DMS153 (cell line): ENCODE measurements at regions not wholly inside any gene's neighbourhood (a gene's known extent, or its start where the extent isn't known, plus 50 kb on each side); places are given as distances from the start of the nearest gene placed in this dataset.
"Not testable (repeated sequence)": the region's sequence is repeated elsewhere in the genome, so short reads cannot be mapped to it uniquely, and the experiment has no call there.

ENCODE experiments used
- DNase-seq: peaks from one replicate; lab custom pipeline; 2025; lab: John Stamatoyannopoulos, UW

DNA sequence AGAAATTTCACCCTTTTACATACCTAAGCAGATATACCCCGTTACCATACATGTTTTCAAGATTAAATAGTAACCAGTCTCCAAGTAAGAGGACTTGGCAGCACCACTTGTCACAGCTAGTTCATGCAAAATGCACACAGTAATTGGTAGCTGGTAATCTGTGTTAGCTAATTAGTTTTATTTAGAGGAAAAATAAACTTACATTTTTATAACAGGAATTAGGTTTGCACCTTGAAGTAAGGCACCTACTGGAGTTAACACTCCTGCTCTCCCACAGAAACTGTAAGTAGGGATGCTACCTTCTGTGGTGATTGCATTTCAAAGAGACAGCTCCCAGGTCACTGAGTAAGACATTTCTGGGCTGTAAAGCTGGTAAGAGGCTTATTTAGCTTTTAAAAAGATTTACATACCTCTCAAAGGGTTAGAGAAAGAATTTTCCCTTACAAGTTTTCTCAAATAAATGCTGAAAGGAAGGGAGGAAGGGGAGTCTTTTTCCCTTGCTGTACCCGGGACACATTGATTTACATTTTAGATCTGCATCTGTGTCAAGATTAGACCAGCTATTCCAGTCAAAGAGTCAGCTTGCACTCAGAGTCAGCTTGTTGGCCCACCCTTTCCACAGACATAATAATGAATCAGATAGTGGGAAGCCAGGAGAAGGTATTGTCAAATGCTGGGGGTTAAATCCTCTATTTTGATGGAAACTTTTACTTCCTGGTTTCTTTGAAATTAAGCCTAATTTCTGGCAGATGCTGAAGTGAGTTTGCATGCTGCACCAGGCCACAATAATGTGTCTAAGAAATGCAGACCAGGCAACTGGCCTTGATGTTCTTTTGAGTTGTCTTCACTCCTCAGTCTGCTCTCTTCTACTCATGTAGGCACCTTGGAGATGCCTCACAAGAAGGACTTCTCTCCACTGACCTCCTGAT lies 77.6 kb upstream of the CHD2 start:
- DNase-seq = no peak

DNA sequence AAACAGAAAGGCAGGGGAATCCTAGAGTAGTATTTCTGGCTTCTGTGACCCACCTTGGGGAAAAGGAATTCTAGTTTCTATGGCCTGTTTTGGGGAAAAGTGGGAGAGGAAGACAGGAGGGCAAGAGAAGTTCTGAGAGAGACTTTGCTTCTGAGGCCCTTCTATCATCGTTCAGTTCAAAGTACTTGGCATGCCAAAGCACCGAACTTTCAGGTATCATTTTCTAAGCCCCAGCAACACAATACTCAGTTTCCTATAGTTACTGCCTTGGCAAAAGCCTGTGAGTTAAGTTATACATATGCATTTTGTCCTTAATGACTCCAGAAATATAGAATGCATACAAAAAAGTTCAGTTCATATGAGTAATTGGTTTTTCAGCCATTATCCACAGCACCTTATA lies 74.1 kb upstream of the CHD2 start:
- DNase-seq = no peak

DNA sequence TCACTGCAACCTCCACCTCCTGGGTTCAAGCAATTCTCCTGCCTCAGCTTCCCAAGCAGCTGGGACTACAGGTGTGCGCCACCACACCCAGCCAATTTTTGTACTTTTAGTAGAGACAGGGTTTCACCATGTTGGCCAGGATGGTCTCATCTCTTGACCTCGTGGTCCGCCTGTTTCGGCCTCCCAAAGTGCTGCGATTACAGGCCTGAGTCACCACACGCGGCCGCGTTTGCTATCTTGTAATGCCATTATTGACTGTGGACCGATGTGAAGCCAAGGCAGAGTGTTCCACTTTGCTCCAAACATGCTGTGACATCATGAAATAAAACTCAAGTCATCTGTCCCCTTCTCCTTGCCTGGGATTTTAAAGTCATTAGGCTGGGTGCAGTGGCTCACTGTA lies 72.1 kb upstream of the CHD2 start:
- not testable (repeated sequence) for DNase-seq

DNA sequence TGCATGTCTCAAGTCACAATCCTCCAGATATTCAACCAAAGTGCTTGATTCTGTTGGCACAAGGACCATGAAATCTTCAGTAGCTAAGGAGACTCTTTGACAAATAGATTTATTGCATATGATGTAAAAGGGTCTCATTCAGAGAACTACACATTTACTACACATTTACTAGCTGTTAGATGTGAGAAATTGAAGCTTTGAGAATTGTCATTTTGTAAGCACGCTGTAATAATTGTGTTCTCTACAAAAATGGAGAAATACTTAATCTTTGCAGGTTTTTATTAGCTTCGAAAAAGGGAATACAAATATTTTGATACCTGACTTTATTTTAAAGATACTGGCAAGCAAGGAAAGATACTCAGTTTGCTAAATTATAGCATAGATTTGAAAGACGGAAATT lies 70.2 kb upstream of the CHD2 start:
- DNase-seq = no peak

DNA sequence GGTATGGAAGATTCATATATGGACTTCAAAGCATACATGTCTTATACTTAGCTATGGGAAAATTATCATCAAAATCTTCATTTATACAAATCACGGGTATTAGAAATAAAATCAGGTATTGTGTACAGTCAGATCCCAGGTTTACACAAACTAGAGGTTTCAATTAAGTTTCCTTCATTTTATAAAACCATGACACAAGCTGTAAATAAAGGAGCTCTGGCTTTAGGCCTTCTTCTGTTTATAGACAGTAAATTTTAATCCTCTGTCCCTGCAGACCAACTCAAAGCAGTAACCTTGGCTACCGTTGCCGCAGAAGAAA lies 68.8 kb upstream of the CHD2 start:
- no peak for DNase-seq

DNA sequence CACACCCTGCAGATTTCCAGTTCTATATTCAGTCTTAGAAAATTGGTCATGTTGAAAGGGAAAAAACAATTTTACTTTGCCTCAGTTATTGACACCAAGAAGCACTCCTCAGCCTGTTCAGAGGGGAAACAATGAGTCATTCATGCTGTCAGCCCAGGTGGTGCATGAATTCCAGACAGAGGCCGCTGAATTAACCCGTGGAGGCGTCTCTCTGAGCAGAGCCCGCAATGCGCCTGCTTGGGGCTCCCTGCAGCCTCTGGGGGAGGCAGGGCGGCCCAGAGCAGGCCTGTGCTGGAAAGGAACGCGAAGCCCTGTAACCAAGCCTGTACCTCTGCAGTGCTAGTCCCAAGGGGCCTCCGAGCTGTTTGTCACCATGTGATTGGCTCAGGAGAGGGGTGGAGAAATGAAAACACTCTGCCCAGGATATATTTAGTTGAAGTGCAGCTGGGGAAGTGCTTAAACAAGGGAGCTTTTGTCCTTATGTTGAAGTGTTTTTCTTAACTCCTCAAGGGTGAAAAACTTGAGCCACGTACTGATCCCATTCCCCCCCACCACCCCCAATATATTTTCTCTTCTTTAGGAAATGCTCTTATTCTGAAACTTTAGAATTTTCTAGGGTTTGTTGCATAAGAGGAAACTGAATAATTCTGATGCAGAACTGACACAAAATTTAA lies 68.3 kb upstream of the CHD2 start:
- DNase-seq = peak; percentile 94

DNA sequence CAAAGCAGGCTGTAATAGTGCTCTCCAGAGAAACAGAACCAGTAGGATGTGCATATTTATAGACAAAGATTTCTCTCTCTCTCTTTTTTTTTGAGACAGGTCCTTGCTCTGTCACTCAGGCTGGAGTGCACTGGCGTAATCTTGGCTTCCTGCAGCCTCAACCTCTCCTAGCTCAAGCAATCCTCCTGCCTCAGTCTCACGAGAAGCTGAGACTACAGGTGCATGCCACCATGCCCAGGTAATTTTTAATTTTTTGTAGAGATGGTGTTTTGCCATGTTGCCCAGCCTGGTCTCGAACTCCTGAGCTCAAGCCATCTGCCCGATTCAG lies 67.1 kb upstream of the CHD2 start:
- DNase-seq = no peak

DNA sequence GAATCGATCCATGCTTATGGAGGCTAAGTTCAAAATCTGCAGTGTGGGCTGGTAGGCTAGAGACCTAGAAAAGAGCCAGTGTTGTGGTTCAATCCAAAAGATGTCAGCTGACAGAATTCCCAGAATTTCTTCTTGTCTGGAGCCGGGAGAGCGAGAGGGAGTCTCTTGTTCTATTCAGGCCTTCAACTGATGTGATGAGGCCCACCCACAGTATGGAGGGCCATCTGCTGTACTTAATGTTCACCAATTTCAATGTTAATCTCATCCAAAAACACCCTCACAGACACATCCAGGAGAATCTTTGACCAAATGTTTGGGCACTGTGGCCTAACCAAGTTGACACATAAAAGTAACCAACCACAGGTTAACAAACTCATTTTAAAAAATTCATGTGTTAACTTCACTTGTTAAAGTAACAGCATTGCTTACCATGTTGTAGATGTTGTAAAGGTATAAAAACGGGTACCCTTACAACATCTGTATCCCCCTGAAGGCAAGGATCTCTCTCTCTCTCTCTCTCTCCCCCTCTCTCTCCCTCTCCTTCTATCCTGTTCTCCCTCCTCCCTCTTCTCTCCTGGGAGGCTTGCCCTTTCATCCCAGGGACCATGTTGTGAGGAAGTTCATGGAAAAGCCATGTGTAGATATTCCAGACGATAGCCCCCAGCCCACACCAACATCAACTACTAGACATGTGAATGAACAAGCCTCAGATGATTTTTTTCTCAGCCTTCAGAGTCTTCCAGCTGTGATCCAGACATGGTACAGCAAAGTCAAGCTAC lies 66.4 kb upstream of the CHD2 start:
- no peak for DNase-seq

DNA sequence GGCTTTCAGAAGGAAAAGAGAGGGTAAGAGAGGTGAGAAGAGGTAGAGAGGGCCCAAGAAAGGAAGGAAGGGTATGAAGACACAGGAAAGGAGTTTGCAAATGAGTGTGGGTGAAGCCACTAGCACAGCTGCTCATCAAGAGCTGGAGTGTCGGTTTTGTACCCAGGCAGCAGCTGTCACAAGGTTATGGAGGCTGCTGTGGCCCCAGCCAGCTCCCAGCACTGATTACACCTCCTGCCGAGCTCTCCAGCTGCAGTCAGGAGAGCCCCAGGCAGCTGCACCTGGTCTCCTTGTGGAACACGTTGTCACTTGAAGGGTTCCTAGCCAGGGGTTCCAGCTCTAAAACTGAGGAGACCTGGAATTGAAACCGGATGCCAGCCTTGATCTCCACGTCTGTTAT lies 60.4 kb upstream of the CHD2 start:
- peak; percentile 41 for DNase-seq

DNA sequence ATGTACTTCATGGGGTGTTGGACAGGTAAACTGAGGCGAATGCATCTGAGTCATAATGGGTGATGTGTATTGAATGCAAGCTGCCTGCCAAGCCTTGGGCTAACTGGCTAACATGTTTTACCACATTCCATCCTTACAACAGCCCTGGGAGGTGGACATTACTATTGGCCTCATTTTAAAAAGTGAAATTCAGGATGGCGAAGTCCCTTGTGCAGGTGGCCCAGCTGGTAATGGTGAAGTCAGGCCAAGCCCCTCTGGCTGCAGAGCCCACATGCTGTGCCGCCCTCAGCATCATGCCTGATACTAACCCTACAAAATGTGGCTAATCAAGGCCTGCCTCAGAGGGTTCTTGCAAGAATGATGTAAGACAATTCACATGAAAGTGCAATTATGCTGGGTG lies 60.0 kb upstream of the CHD2 start:
- DNase-seq = no peak

DNA sequence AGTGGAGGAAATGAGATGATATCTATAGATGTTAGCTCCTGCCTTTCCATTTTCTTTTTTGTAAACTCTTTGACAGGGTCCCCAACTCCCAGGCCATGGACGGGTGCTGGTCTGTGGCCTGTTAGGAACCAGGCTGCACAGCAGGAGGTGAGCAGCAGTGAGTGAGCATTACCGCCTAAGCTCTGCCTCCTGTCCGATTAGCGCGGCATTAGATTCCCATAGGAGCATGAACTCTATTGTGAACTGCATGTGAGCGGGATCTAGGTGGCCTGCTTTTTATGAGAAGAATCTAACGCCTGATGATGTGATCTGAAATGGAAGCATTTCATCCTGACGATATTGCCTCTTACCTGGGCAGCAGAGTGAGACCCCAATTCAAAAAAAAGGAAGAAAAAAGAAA lies 56.8 kb upstream of the CHD2 start:
- DNase-seq = no peak

DNA sequence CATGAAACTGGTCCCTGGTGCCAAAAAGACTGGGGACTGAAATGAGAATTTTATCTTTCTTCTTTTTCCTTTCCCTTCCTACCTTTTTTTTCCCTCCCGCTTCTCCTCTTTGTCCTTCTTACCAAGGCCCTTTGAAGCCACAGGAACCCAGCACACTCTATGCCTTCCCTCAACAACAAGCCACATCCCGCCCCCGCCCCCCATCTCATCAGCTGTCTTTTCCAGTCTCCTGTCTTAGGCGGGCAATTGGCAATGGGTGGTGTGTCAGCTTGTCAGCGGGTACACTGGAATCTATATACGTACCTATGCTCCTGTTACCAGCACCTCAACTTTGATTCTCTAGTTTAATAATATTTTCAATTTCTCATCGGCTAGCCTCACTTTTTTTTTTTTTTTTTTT lies 56.3 kb upstream of the CHD2 start:
- DNase-seq = no peak

DNA sequence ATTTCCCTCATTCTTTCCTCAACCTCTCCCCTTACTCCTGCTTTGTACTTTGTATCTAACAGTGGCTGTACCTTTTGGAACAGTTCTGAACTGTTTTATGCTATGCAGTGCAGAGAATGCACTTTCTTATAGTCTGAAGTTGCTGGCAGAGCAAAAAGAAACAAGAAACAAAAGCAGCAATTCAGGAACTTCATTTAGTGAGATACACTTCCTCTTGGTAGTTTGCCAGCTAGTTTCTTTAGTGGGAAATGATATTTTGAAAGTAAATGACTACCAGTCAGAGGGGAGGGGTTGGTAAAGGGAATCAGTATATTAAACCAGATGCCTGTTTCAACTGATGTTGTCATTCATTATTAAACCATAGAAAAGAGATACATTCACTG lies 55.0 kb upstream of the CHD2 start:
- peak; percentile 34 for DNase-seq

DNA sequence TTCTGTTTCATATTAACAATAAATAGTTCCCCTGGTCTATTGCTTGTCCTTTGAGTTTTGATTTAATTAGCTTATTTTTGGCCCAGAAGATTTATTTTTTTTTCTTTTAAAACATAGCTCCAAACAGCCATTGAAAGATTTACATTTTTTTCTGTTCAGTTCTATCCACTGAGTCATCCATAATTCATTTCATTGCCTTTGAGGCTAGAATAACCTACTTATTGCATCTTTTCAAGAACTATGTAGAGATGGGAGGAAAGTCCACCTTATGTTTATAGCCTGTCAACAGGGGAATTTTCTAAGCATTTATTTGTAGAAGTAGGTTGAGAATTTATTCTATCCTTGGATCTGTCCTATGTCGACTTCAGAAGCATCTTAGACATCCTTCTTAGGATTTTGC lies 53.4 kb upstream of the CHD2 start:
- DNase-seq = no peak

DNA sequence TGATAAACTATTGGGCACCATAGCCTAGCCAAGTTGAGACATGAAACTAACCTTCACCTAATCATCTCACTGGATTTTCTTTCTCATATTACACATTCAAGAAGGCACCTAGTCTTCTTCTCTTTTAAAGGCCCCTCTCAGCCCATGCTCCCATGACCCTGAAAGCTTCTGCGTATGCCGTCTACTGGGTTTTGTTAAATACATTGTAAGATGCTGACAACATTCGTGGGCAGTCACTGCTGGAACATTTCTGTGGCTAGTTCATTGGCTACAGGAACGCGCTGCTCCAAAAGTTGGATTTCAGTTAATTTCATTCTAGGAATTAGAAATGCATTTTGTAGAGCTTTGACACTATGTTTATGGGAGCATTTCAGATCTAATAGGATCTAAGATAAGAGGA lies 52.3 kb upstream of the CHD2 start:
- DNase-seq = no peak

DNA sequence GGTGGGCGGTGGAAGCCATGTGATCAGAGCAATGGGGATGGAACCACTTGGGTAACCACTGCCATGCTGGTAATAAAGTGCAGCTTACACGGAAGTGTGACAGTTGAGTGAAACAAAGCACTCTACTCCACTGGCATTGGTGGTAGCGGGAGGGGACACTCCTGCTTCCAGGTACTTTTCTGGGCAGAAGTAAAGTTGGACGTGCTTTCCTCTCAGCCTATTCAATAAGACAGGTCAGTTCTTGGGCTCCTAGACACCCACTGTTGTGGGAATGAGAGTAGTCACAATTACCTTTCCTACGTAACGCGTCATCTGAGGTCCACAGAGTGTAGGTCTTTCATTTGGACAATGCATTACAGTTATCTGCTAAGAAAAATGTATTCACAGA lies 51.7 kb upstream of the CHD2 start:
- DNase-seq = no peak

DNA sequence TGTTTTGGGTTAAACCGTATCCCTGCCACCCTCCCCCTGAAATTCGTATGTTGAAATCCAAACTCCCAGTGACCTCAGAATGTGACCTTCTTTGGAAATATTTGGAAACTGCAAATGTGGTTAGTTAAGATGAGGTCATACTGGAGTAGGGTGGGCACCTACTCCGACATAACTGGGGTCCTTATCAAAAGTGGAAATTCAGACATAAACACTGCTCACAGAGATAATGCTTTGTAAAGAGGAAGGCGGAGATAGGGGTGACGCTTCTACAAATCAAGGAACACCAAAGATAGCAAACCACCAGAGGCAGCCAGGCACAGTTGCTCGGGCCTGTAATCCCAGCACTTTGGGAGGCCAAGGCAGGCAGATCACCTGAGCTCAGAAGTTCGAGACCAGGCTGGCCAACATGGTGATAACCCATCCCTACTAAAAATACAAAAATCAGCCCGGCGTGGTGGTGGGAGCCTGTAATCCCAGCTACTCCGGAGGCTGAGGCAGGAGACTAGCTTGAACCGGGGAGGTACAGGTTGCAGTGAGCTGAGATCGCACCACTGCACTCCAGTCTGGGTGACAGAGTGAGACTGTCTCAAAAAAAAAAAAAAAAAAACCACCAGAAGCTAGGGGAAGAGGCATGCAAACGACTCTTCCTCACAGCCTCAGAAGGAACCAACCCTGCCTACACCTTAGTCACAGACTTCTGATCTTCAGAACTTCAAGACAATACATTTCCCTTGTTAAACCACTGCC lies 51.1 kb upstream of the CHD2 start:
- no peak for DNase-seq

DNA sequence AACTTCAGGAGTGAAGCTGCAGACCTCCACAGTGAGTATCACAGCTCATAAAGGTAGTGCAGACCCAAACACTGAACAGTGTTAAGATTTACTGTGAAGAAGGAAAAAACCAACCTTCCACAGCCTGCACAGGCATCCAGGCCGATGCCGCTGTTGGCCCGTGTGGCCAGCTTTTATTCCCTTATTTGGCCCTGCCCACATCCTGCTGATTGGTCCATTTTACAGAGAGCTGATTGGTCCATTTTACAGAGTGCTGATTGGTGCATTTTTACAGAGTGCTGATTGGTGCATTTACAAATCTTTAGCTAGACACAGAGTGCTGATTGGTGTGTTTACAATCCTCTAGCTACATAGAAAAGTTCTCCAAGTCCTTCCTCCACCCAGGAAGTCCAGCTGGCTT lies 49.9 kb upstream of the CHD2 start:
- not testable (repeated sequence) for DNase-seq
